ENCODE measurements at regions not wholly inside any gene's neighbourhood (a gene's known extent, or its start where the extent isn't known, plus 50 kb on each side); places are given as distances from the start of the nearest gene placed in this dataset.
A peak's percentile ranks its signal among the peaks of the same experiment; 100 is the strongest.

GRCh38 chr15:87623832-87624231, 632.7 kb downstream of the NTRK3 start:
- Histone ChIP-seq H3K4me3 (ENCODE audit: low read depth, low read length) (no peak overlapping the region), H3K27me3 (ENCODE audit: control insufficient read depth, insufficient read depth, low read length) (no peaks in the 10 kb centered on the region), H3K36me3 (ENCODE audit: control insufficient read depth, insufficient read depth, low read length) (no peaks in the 10 kb centered on the region)
- peak; percentile 18 for TF ChIP-seq CTCF (IDR thresholded peaks at IDR 0.05; ENCODE audit: insufficient read depth, low read length, poor library complexity, severe bottlenecking)
- no peak for DNase-seq (ENCODE audit: low read depth)

GRCh38 chr15:87620393-87620792, 636.1 kb downstream of the NTRK3 start:
- DNase-seq (ENCODE audit: low read depth), result no peak
- Histone ChIP-seq H3K36me3 (ENCODE audit: control insufficient read depth, insufficient read depth, low read length) (no peaks in the 10 kb centered on the region), H3K4me3 (ENCODE audit: low read depth, low read length) (no peak overlapping the region), H3K27me3 (ENCODE audit: control insufficient read depth, insufficient read depth, low read length) (no peaks in the 10 kb centered on the region)
- TF ChIP-seq CTCF (IDR thresholded peaks at IDR 0.05; ENCODE audit: insufficient read depth, low read length, poor library complexity, severe bottlenecking), result no peak

GRCh38 chr15:87619161-87619960, 637.2 kb downstream of the NTRK3 start:
- DNase-seq (ENCODE audit: low read depth), result no peak
- Histone ChIP-seq H3K36me3 (ENCODE audit: control insufficient read depth, insufficient read depth, low read length) (no peaks in the 10 kb centered on the region), H3K27me3 (ENCODE audit: control insufficient read depth, insufficient read depth, low read length) (no peaks in the 10 kb centered on the region), H3K4me3 (ENCODE audit: low read depth, low read length) (no peak overlapping the region)
- TF ChIP-seq CTCF (IDR thresholded peaks at IDR 0.05; ENCODE audit: insufficient read depth, low read length, poor library complexity, severe bottlenecking), result no peak

- Histone ChIP-seq H3K27me3 (ENCODE audit: control insufficient read depth, insufficient read depth, low read length) (no peaks in the 10 kb centered on the region), H3K36me3 (ENCODE audit: control insufficient read depth, insufficient read depth, low read length) (no peaks in the 10 kb centered on the region), H3K4me3 (ENCODE audit: low read depth, low read length) (no peak overlapping the region)
- no peak for DNase-seq (ENCODE audit: low read depth)
- TF ChIP-seq CTCF (IDR thresholded peaks at IDR 0.05; ENCODE audit: insufficient read depth, low read length, poor library complexity, severe bottlenecking), result no peak
Measured at GRCh38 chr15:87618203-87618725, 638.3 kb downstream of the NTRK3 start.

GRCh38 chr15:87614704-87615103, 641.8 kb downstream of the NTRK3 start:
- no peak for TF ChIP-seq CTCF (IDR thresholded peaks at IDR 0.05; ENCODE audit: insufficient read depth, low read length, poor library complexity, severe bottlenecking)
- no peak for DNase-seq (ENCODE audit: low read depth)
- H3K36me3 ChIP-seq (ENCODE audit: control insufficient read depth, insufficient read depth, low read length), result no peaks in the 10 kb centered on the region
- no peak overlapping the region for H3K4me3 ChIP-seq (ENCODE audit: low read depth, low read length)
- no peaks in the 10 kb centered on the region for H3K27me3 ChIP-seq (ENCODE audit: control insufficient read depth, insufficient read depth, low read length)

GRCh38 chr15:87610366-87610765, 646.2 kb downstream of the NTRK3 start:
- no peak for TF ChIP-seq CTCF (IDR thresholded peaks at IDR 0.05; ENCODE audit: insufficient read depth, low read length, poor library complexity, severe bottlenecking)
- H3K36me3 ChIP-seq (ENCODE audit: control insufficient read depth, insufficient read depth, low read length), result no peaks in the 10 kb centered on the region
- H3K4me3 ChIP-seq (ENCODE audit: low read depth, low read length), result no peak overlapping the region
- no peaks in the 10 kb centered on the region for H3K27me3 ChIP-seq (ENCODE audit: control insufficient read depth, insufficient read depth, low read length)
- no peak for DNase-seq (ENCODE audit: low read depth)

All from kidney epithelial cell (primary cell).